ENCODE measurements at regions not wholly inside any gene's neighbourhood (a gene's known extent, or its start where the extent isn't known, plus 50 kb on each side); places are given as distances from the start of the nearest gene placed in this dataset.

- TF ChIP-seq EZH2 (IDR thresholded peaks at IDR 0.05; ENCODE audit: insufficient read depth, poor library complexity, severe bottlenecking) (no peak), EZH2phosphoT487 (IDR thresholded peaks at IDR 0.05; ENCODE audit: insufficient read depth, low read depth) (no peak)
Observed at GRCh38 chr12:86838711-86839110, 582.5 kb upstream of the MGAT4C start.
